Body of pancreas (tissue), 4 donors: ENCODE measurements at regions not wholly inside any gene's neighbourhood (a gene's known extent, or its start where the extent isn't known, plus 50 kb on each side); places are given as distances from the start of the nearest gene placed in this dataset.

Experiments
- ATAC-seq: fragments of 150-250 bp; one replicate; pipeline ENCODE4 v1.9.1; 2016
- DNase-seq, 4 donors: peaks; one replicate each; pipeline ENCODE4 v3.0.0-alpha.2; 2019
- H3K27ac ChIP-seq, 4 donors: fragments of 200-600 bp; sonication (generic); 1 replicate in 3 of 4; 2 replicates in 1 of 4; pipeline versions ENCODE4 v1.5.1 to v1.6.1; 2016 to 2019; ENCODE audit warnings: mild to moderate bottlenecking in 1 of 4, mixed read lengths in 1 of 4, moderate library complexity in 1 of 4
- H3K27me3 ChIP-seq, 2 donors: fragments of 200-600 bp; sonication (generic); one replicate each; pipeline ENCODE4 v1.6.0; 2016; ENCODE audit warnings: mild to moderate bottlenecking in 1 of 2
- H3K36me3 ChIP-seq, 2 donors: fragments of 200-600 bp; sonication (generic); replicated peaks in 1 of 2; 2 replicates each; pipeline ENCODE4 v1.5.1; 2016; ENCODE audit warnings: low read depth in 2 of 2; ENCODE audit not compliant: insufficient read depth in 1 of 2
- H3K4me1 ChIP-seq: fragments of 200-600 bp; sonication (generic); one replicate; pipeline ENCODE4 v1.6.0; 2016
- H3K4me3 ChIP-seq, 2 donors: fragments of 200-600 bp; sonication (generic); 1 replicate in 1 of 2; 2 replicates in 1 of 2; pipeline ENCODE4 v1.5.1; 2016 to 2019
- H3K9me3 ChIP-seq, 3 donors: fragments of 200-600 bp; sonication (generic); 1 replicate in 2 of 3; 2 replicates in 1 of 3; pipeline ENCODE4 v1.5.1; 2016
- CTCF ChIP-seq, 7 experiments: fragments of 450-650 bp in 4 of 7; fragments of 200-600 bp in 3 of 7; sonication (generic) in 3 of 7; IDR thresholded peaks; one replicate each; pipeline ENCODE4 v1.5.1; 2016 to 2019; ENCODE audit warnings: antibody characterized with exemption in 7 of 7
- POLR2A ChIP-seq, 3 donors: fragments of 450-650 bp; IDR thresholded peaks; one replicate each; pipeline ENCODE4 v1.6.1; 2016; ENCODE audit warnings: antibody characterized with exemption in 3 of 3, mild to moderate bottlenecking in 2 of 3
- WGBS, 2 donors: methylation state at CpG; one replicate each; pipeline ENCODE4 v1.1.5; 2017; 5-methylcytosine and 5-hydroxymethylcytosine counted together
- intact Hi-C: fragments of 100-400 bp; cut with DNase I; formaldehyde crosslinking; loops from one replicate; pipeline ENCODE4 v1.15.1; 2023

- Histone ChIP-seq H3K9me3 (no peaks in the 10 kb centered on the region), H3K36me3 (no peaks in the 10 kb centered on the region), H3K4me1 (no peaks in the 10 kb centered on the region), H3K27ac (no peak overlapping the region), H3K27me3 (no peaks in the 10 kb centered on the region), H3K4me3 (no peak overlapping the region)
- intact Hi-C loops = no loop called here
- WGBS, 2 donors = 63 to 74% methylated on average over 6 of the region's 6 CpGs
- DNase-seq (no peak), ATAC-seq (no peak)
- no peak for TF ChIP-seq CTCF (IDR thresholded peaks at IDR 0.05)
- TF ChIP-seq POLR2A (IDR thresholded peaks at IDR 0.05) = no peak
Observed at GRCh38 chr9:79145442-79145841, 426.3 kb upstream of the TLE4 start.

- Histone ChIP-seq H3K27me3 (no peaks in the 10 kb centered on the region), H3K36me3 (no peaks in the 10 kb centered on the region), H3K27ac (no peak overlapping the region), H3K9me3 (no peaks in the 10 kb centered on the region), H3K4me3 (no peak overlapping the region), H3K4me1 (no peaks in the 10 kb centered on the region)
- DNase-seq = no peak
- intact Hi-C loops = no loop called here
- WGBS, 2 donors = 78 to 83% methylated on average over 2 of the region's 2 CpGs
- no peak for ATAC-seq
- TF ChIP-seq CTCF (IDR thresholded peaks at IDR 0.05) = no peak
- no peak for TF ChIP-seq POLR2A (IDR thresholded peaks at IDR 0.05)
Observed at GRCh38 chr9:79149585-79149984, 422.2 kb upstream of the TLE4 start.

GRCh38 chr9:79151791-79152190 is 420.0 kb upstream of the TLE4 start:
- DNase-seq = no peak
- Histone ChIP-seq H3K4me1 (no peaks in the 10 kb centered on the region), H3K27me3 (no peaks in the 10 kb centered on the region), H3K9me3 (no peaks in the 10 kb centered on the region), H3K4me3 (no peak overlapping the region), H3K36me3 (no peaks in the 10 kb centered on the region), H3K27ac (no peak overlapping the region)
- no peak for ATAC-seq
- 70 to 87% methylated on average over 3 of the region's 3 CpGs for WGBS, 2 donors
- TF ChIP-seq CTCF (IDR thresholded peaks at IDR 0.05) = no peak
- intact Hi-C loops = no loop called here

GRCh38 chr9:79152306-79152705 is 419.5 kb upstream of the TLE4 start:
- H3K4me1 ChIP-seq = no peaks in the 10 kb centered on the region
- intact Hi-C loops = no loop called here
- H3K27me3 ChIP-seq = no peaks in the 10 kb centered on the region
- H3K4me3 ChIP-seq = no peak overlapping the region
- no peaks in the 10 kb centered on the region for H3K9me3 ChIP-seq
- no peak for ATAC-seq
- H3K27ac ChIP-seq = no peak overlapping the region
- 49 to 61% methylated on average over 2 of the region's 2 CpGs for WGBS, 2 donors
- no peaks in the 10 kb centered on the region for H3K36me3 ChIP-seq
- TF ChIP-seq POLR2A (IDR thresholded peaks at IDR 0.05) (no peak), CTCF (IDR thresholded peaks at IDR 0.05) (no peak)
- no peak for DNase-seq

- DNase-seq = no peak
- H3K27ac ChIP-seq = no peak overlapping the region
- H3K27me3 ChIP-seq = no peaks in the 10 kb centered on the region
- ATAC-seq = no peak
- TF ChIP-seq POLR2A (IDR thresholded peaks at IDR 0.05) (no peak), CTCF (IDR thresholded peaks at IDR 0.05) (no peak)
- intact Hi-C loops = no loop called here
- 19 to 49% methylated on average over 2 of the region's 2 CpGs for WGBS, 2 donors
- H3K36me3 ChIP-seq = no peaks in the 10 kb centered on the region
- H3K9me3 ChIP-seq = no peaks in the 10 kb centered on the region
- H3K4me1 ChIP-seq = no peaks in the 10 kb centered on the region
- no peak overlapping the region for H3K4me3 ChIP-seq
Observed at GRCh38 chr9:79154806-79155205, 417.0 kb upstream of the TLE4 start.
